Left lung (tissue), 4 donors: ENCODE measurements at regions not wholly inside any gene's neighbourhood (a gene's known extent, or its start where the extent isn't known, plus 50 kb on each side); places are given as distances from the start of the nearest gene placed in this dataset.

ENCODE experiments used
- ATAC-seq: fragments of 200-7000 bp; cut with Tn5 transposase; one replicate; pipeline ENCODE4 v1.9.1; 2020; ENCODE audit warnings: moderate library complexity
- DNase-seq, 4 donors: peaks; one replicate each; pipeline ENCODE4 v3.0.0-alpha.2; 2013 to 2020
- H3K27ac ChIP-seq, 2 donors: fragments of 200-600 bp; sonication (generic) in 1 of 2; one replicate each; pipeline versions ENCODE4 v1.5.0 to v1.8.0; 2020 to 2021
- H3K27me3 ChIP-seq, 2 donors: fragments of 200-600 bp; sonication (generic) in 1 of 2; one replicate each; pipeline versions ENCODE4 v1.5.0 to v1.8.0; 2020 to 2021
- H3K36me3 ChIP-seq, 2 donors: fragments of 200-600 bp; sonication (generic) in 1 of 2; one replicate each; pipeline versions ENCODE4 v1.5.0 to v1.8.0; 2020 to 2021
- H3K4me1 ChIP-seq, 2 donors: fragments of 200-600 bp; one replicate each; pipeline ENCODE4 v1.8.0; 2021
- H3K4me3 ChIP-seq, 2 donors: fragments of 200-600 bp; sonication (generic) in 1 of 2; one replicate each; pipeline versions ENCODE4 v1.5.0 to v1.8.0; 2020 to 2021; ENCODE audit warnings: mild to moderate bottlenecking in 1 of 2
- H3K9me3 ChIP-seq, 2 donors: fragments of 200-600 bp; sonication (generic) in 1 of 2; one replicate each; pipeline versions ENCODE4 v1.5.0 to v1.8.0; 2020 to 2021
- intact Hi-C, 2 donors: fragments of 100-400 bp; cut with DNase I; formaldehyde crosslinking; loops; one replicate each; pipeline versions ENCODE4 v1.11.2 to v1.14.2; 2022
- TF ChIP-seq, protein P1 (sequence below), 2 donors: fragments of 200-600 bp; sonication (generic) in 1 of 2; IDR thresholded peaks; one replicate each; pipeline versions ENCODE4 v1.5.0 to v1.8.0; 2021; ENCODE audit warnings: antibody characterized with exemption in 2 of 2
- donor health status: DM: no; HTN: yes; CAD: no.
- donor health status: DM: no; HTN: no; CAD: no.

DNA sequence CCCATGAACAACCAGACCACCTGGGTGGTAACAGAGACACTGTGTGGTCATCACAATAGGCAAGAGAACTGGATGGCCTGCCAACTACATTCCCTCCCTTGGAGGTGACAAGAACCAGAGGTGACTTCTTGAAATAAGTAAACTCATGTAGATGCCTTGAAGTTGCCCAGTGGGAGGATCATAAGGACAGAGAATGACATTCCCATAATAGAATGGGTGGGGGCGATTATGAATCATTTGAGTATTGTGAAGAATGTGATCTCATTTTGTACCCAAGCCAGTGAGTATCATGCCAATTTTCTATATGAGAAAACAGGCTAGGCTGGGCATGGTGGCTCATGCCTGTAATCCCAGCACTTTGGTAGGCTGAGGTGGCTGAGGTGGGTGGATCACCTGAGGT lies 211.4 kb upstream of the GYPC start:
- intact Hi-C loops: no loop called here
- Histone ChIP-seq H3K27ac (no peak overlapping the region), H3K4me1 (no peaks in the 10 kb centered on the region), H3K27me3 (no peaks in the 10 kb centered on the region), H3K36me3 (no peaks in the 10 kb centered on the region), H3K4me3 (no peak overlapping the region), H3K9me3 (no peaks in the 10 kb centered on the region)
- DNase-seq (no peak), ATAC-seq (no peak)
- TF ChIP-seq, protein P1, sequence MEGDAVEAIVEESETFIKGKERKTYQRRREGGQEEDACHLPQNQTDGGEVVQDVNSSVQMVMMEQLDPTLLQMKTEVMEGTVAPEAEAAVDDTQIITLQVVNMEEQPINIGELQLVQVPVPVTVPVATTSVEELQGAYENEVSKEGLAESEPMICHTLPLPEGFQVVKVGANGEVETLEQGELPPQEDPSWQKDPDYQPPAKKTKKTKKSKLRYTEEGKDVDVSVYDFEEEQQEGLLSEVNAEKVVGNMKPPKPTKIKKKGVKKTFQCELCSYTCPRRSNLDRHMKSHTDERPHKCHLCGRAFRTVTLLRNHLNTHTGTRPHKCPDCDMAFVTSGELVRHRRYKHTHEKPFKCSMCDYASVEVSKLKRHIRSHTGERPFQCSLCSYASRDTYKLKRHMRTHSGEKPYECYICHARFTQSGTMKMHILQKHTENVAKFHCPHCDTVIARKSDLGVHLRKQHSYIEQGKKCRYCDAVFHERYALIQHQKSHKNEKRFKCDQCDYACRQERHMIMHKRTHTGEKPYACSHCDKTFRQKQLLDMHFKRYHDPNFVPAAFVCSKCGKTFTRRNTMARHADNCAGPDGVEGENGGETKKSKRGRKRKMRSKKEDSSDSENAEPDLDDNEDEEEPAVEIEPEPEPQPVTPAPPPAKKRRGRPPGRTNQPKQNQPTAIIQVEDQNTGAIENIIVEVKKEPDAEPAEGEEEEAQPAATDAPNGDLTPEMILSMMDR (IDR thresholded peaks at IDR 0.05): no peak

DNA sequence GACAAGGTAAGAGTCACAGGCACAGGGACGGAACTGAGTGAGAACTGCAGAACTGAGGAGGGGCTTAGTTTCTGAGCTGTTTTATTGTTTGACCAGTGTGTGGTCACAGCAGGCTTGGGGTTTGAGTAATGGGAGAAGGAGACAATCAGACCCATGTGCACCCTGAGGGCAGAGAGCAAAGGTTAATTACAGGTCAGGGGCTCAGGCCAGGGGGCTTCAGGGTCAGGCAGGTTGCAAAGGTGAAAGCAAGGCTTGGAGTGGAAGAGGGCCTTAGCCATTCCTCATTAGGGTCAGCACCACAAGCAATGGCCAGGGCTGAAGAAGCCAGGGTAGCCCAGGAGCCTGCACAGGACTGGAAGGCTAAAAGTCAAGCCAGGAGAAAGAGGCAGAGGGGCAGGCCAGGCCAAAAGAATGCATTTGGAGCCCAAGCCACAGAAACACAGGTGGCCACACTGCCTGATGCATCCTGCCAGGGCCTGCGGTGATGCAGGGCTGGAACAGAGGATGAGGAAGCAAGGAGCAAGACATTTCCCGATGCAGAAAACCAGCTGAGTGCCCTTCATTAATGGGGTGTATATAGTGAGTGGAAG lies 209.8 kb upstream of the GYPC start:
- no peak for DNase-seq
- no peaks in the 10 kb centered on the region for H3K9me3 ChIP-seq
- no peaks in the 10 kb centered on the region for H3K27me3 ChIP-seq
- H3K4me3 ChIP-seq: no peak overlapping the region
- H3K36me3 ChIP-seq: no peaks in the 10 kb centered on the region
- TF ChIP-seq, protein P1 (IDR thresholded peaks at IDR 0.05): no peak
- intact Hi-C loops: no loop called here
- no peak for ATAC-seq
- no peaks in the 10 kb centered on the region for H3K4me1 ChIP-seq
- H3K27ac ChIP-seq: no peak overlapping the region

- Histone ChIP-seq H3K4me1 (no peaks in the 10 kb centered on the region), H3K9me3 (peaks cover 0 to 2% of the 10 kb centered on the region in 2 donors), H3K36me3 (no peaks in the 10 kb centered on the region), H3K27ac (no peak overlapping the region), H3K4me3 (no peak overlapping the region), H3K27me3 (no peaks in the 10 kb centered on the region)
- DNase-seq (peak in 1 of 4 donors; percentile 3), ATAC-seq (peak; percentile 36)
- intact Hi-C loops: no loop called here
- TF ChIP-seq, protein P1 (IDR thresholded peaks at IDR 0.05): no peak
Measured at GRCh38 chr2:126448611-126449010, 207.3 kb upstream of the GYPC start.

DNA sequence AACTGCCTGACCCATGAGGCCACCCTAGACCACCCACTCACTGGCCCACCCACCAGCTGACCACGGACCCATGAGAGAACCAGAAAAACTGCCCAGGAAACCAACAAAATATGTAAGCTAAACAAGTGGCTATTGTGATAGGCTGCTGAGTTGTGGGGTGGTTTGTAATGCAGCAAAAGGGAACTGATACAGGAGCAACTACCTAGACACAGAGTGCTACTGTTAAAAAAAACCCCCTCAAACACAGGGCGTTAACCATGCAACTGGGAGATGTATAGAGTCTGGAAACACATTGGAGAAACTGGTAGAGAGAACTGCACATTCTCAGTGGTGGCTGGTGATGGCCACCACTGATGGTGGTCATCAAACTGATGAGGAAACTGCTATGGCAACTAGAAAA lies 206.3 kb upstream of the GYPC start:
- no peaks in the 10 kb centered on the region for H3K4me1 ChIP-seq
- H3K27ac ChIP-seq: no peak overlapping the region
- peaks cover 0 to 4% of the 10 kb centered on the region in 2 donors for H3K9me3 ChIP-seq
- TF ChIP-seq, protein P1 (IDR thresholded peaks at IDR 0.05): no peak
- no peak for ATAC-seq
- no peaks in the 10 kb centered on the region for H3K27me3 ChIP-seq
- intact Hi-C loops: no loop called here
- DNase-seq: no peak
- no peaks in the 10 kb centered on the region for H3K36me3 ChIP-seq
- no peak overlapping the region for H3K4me3 ChIP-seq

- TF ChIP-seq, protein P1 (IDR thresholded peaks at IDR 0.05): no peak
- ATAC-seq (no peak), DNase-seq (no peak)
- no peaks in the 10 kb centered on the region for H3K27me3 ChIP-seq
- H3K36me3 ChIP-seq: no peaks in the 10 kb centered on the region
- H3K4me3 ChIP-seq: no peak overlapping the region
- no peaks in the 10 kb centered on the region for H3K4me1 ChIP-seq
- no peak overlapping the region for H3K27ac ChIP-seq
- intact Hi-C loops: no loop called here
- no peaks in the 10 kb centered on the region for H3K9me3 ChIP-seq
Measured at GRCh38 chr2:126463892-126464674, 191.9 kb upstream of the GYPC start.
